Stomach (tissue), 4 donors: ENCODE measurements at regions not wholly inside any gene's neighbourhood (a gene's known extent, or its start where the extent isn't known, plus 50 kb on each side); places are given as distances from the start of the nearest gene placed in this dataset.

Experiments
- CTCF ChIP-seq, 7 experiments: fragments of 450-650 bp in 4 of 7; fragments of 200-600 bp in 3 of 7; sonication (generic) in 3 of 7; IDR thresholded peaks; one replicate each; pipeline ENCODE4 v1.5.1; 2016 to 2019; ENCODE audit warnings: antibody characterized with exemption in 7 of 7, control low read depth in 2 of 7, mild to moderate bottlenecking in 1 of 7
- EP300 ChIP-seq: sonication (generic); formaldehyde crosslinking; IDR thresholded peaks from one replicate; pipeline ENCODE4 v1.6.1; 2017; ENCODE audit warnings: antibody characterized with exemption
- POLR2A ChIP-seq, 4 donors: fragments of 450-650 bp; IDR thresholded peaks; one replicate each; pipeline ENCODE4 v1.6.1; 2016; ENCODE audit warnings: antibody characterized with exemption in 4 of 4, control low read depth in 2 of 4, mild to moderate bottlenecking in 1 of 4, moderate library complexity in 1 of 4
- POLR2AphosphoS5 ChIP-seq, 3 donors: sonication (generic); formaldehyde crosslinking; IDR thresholded peaks; one replicate each; pipeline ENCODE4 v1.6.1; 2016; ENCODE audit warnings: antibody characterized with exemption in 3 of 3

- no peak for TF ChIP-seq CTCF (IDR thresholded peaks at IDR 0.05)
- TF ChIP-seq POLR2AphosphoS5 (IDR thresholded peaks at IDR 0.05) = no peak
- no peak for TF ChIP-seq POLR2A (IDR thresholded peaks at IDR 0.05)
- TF ChIP-seq EP300 = no peak
Observed at GRCh38 chr3:188080091-188080490, 73.9 kb upstream of the LPP start.
